H1 (cell line): ENCODE measurements at regions not wholly inside any gene's neighbourhood (a gene's known extent, or its start where the extent isn't known, plus 50 kb on each side); places are given as distances from the start of the nearest gene placed in this dataset.

Experiments
- CTCF ChIA-PET: fragments of 300-600 bp; sonication (Branson Sonifier 250); formaldehyde crosslinking; loops from one replicate; lab custom pipeline; 2021; ENCODE audit not compliant: partially characterized antibody; lab: Charles Lee
- POLR2A ChIA-PET: fragments of 300-600 bp; sonication (Branson Sonifier 250); formaldehyde crosslinking; loops from one replicate; lab custom pipeline; 2021; ENCODE audit warnings: inconsistent platforms; ENCODE audit not compliant: partially characterized antibody; lab: Charles Lee
- DNase-seq, 2 experiments: peaks; one replicate each; pipeline versions ENCODE4 v3.0.0 to v3.0.0-alpha.2; 2010 to 2022; ENCODE audit warnings: low spot score in 2 of 2, low read depth in 1 of 2, mixed read lengths in 1 of 2
- FAIRE-seq: peaks from 2 replicates; lab custom pipeline; 2011; peaks lifted over from hg19 to GRCh38; lab: Jason Lieb, UNC
- H2AFZ ChIP-seq: 2 replicates; pipeline ENCODE4 v1.8.1; 2012; ENCODE audit warnings: low read length, inconsistent platforms
- H2AK5ac ChIP-seq: 2 replicates; pipeline ENCODE4 v1.6.1; 2013; ENCODE audit warnings: low read depth, low read length
- H2BK120ac ChIP-seq: replicated peaks from 2 replicates; pipeline ENCODE3; 2013; ENCODE audit warnings: low read depth, low read length, inconsistent platforms
- H2BK12ac ChIP-seq: 2 replicates; pipeline ENCODE4 v1.6.1; 2013; ENCODE audit warnings: low read depth, low read length
- H2BK15ac ChIP-seq: 2 replicates; pipeline ENCODE4 v1.6.1; 2013; ENCODE audit warnings: low read length
- H2BK20ac ChIP-seq: 2 replicates; pipeline ENCODE4 v1.6.1; 2013; ENCODE audit warnings: low read length
- H2BK5ac ChIP-seq: 2 replicates; pipeline ENCODE4 v1.6.1; 2013; ENCODE audit warnings: low read depth, low read length
- H3K14ac ChIP-seq: 2 replicates; pipeline ENCODE4 v1.6.1; 2013; ENCODE audit warnings: inconsistent platforms; ENCODE audit not compliant: insufficient read length
- H3K18ac ChIP-seq: 2 replicates; pipeline ENCODE4 v1.6.1; 2013; ENCODE audit warnings: low read length; ENCODE audit errors: extremely low read depth
- H3K23ac ChIP-seq: 2 replicates; pipeline ENCODE4 v1.6.1; 2013; ENCODE audit warnings: inconsistent platforms; ENCODE audit not compliant: insufficient read length
- H3K23me2 ChIP-seq: 2 replicates; pipeline ENCODE4 v1.6.1; 2013; ENCODE audit warnings: low read depth, low read length
- H3K27ac ChIP-seq: 2 replicates; pipeline ENCODE4 v1.6.1; 2011; ENCODE audit warnings: low read depth, low read length, inconsistent platforms
- H3K27me3 ChIP-seq, 4 experiments: replicated peaks in 1 of 4; 1 replicate in 1 of 4; 2 replicates in 3 of 4; pipeline versions ENCODE4 v1.6.1 to v1.8.1; 2011 to 2013; ENCODE audit warnings: low read length in 3 of 4, mild to moderate bottlenecking in 3 of 4, inconsistent platforms in 2 of 4, mixed read lengths in 2 of 4, moderate library complexity in 1 of 4; ENCODE audit not compliant: control insufficient read depth in 3 of 4, insufficient read depth in 3 of 4; ENCODE audit errors: extremely low read depth in 1 of 4
- H3K36me3 ChIP-seq, 4 experiments: 2 replicates each; pipeline versions ENCODE4 v1.6.1 to v1.8.1; 2011 to 2013; ENCODE audit warnings: mild to moderate bottlenecking in 4 of 4, low read length in 3 of 4, moderate library complexity in 2 of 4, control low read depth in 1 of 4, inconsistent platforms in 1 of 4; ENCODE audit not compliant: insufficient read depth in 4 of 4, control insufficient read depth in 2 of 4
- H3K4ac ChIP-seq: replicated peaks from 2 replicates; pipeline ENCODE3; 2013; ENCODE audit warnings: low read length, low read depth, mixed read lengths, inconsistent platforms; ENCODE audit not compliant: insufficient read length
- H3K4me1 ChIP-seq, 4 experiments: replicated peaks in 1 of 4; 1 replicate in 1 of 4; 2 replicates in 3 of 4; pipeline versions ENCODE4 v1.6.1 to v1.8.1; 2011 to 2013; ENCODE audit warnings: low read length in 3 of 4, inconsistent platforms in 2 of 4, mixed read lengths in 1 of 4; ENCODE audit not compliant: insufficient read depth in 4 of 4, control insufficient read depth in 3 of 4
- H3K4me2 ChIP-seq, 2 experiments: 2 replicates each; pipeline versions ENCODE4 v1.6.1 to v1.8.1; 2011 to 2013; ENCODE audit warnings: low read depth in 2 of 2, low read length in 2 of 2, control low read depth in 1 of 2, inconsistent platforms in 1 of 2, mild to moderate bottlenecking in 1 of 2; ENCODE audit not compliant: insufficient read depth in 1 of 2
- H3K4me3 ChIP-seq, 4 experiments: fragments of 200-600, 300-600 bp in 1 of 4; sonication (generic), shearing (Covaris generic), sonication (Bioruptor Twin) in 1 of 4; 2 replicates each; pipeline versions ENCODE4 v1.5.1 to v1.8.1; 2011 to 2016; ENCODE audit warnings: low read length in 4 of 4, low read depth in 3 of 4, control low read depth in 2 of 4, inconsistent platforms in 2 of 4, mild to moderate bottlenecking in 2 of 4, mixed read lengths in 1 of 4, moderate library complexity in 1 of 4; ENCODE audit not compliant: insufficient read depth in 2 of 4; ENCODE audit errors: extremely low read depth in 1 of 4
- H3K56ac ChIP-seq: replicated peaks from 2 replicates; pipeline ENCODE3; 2013; ENCODE audit warnings: low read depth, mild to moderate bottlenecking, mixed read lengths, low read length, inconsistent platforms; ENCODE audit not compliant: insufficient read length
- H3K79me1 ChIP-seq: 2 replicates; pipeline ENCODE4 v1.6.1; 2013; ENCODE audit warnings: low read depth, low read length, control low read depth
- H3K79me2 ChIP-seq, 2 experiments: 2 replicates each; pipeline versions ENCODE4 v1.6.1 to v1.8.1; 2012 to 2013; ENCODE audit warnings: low read length in 2 of 2, mild to moderate bottlenecking in 2 of 2, inconsistent platforms in 1 of 2; ENCODE audit not compliant: insufficient read depth in 2 of 2, control insufficient read depth in 1 of 2
- H3K9ac ChIP-seq, 4 experiments: replicated peaks in 1 of 4; 1 replicate in 1 of 4; 2 replicates in 3 of 4; pipeline versions ENCODE4 v1.6.1 to v1.8.1; 2011 to 2013; ENCODE audit warnings: low read depth in 3 of 4, low read length in 3 of 4, control low read depth in 2 of 4, mild to moderate bottlenecking in 2 of 4, moderate library complexity in 2 of 4, inconsistent platforms in 1 of 4; ENCODE audit errors: extremely low read depth in 1 of 4
- H3K9me3 ChIP-seq, 2 experiments: 2 replicates each; pipeline versions ENCODE4 v1.6.1 to v1.8.1; 2012 to 2013; ENCODE audit warnings: mild to moderate bottlenecking in 2 of 2, moderate library complexity in 2 of 2, control low read depth in 1 of 2, inconsistent platforms in 1 of 2, low read depth in 1 of 2, low read length in 1 of 2, mixed read lengths in 1 of 2; ENCODE audit not compliant: insufficient read depth in 2 of 2
- H4K20me1 ChIP-seq, 2 experiments: replicated peaks in 1 of 2; 2 replicates each; pipeline versions ENCODE3 to v1.8.1; 2011 to 2013; ENCODE audit warnings: inconsistent platforms in 2 of 2, low read length in 2 of 2, mild to moderate bottlenecking in 1 of 2; ENCODE audit not compliant: insufficient read depth in 2 of 2, control insufficient read depth in 1 of 2
- H4K5ac ChIP-seq: 2 replicates; pipeline ENCODE4 v1.6.1; 2013; ENCODE audit warnings: low read length, low read depth, mixed read lengths, inconsistent platforms; ENCODE audit not compliant: insufficient read length
- H4K8ac ChIP-seq: 2 replicates; pipeline ENCODE4 v1.8.0; 2013; ENCODE audit warnings: mild to moderate bottlenecking, moderate library complexity, low read length, inconsistent platforms; ENCODE audit not compliant: insufficient read depth; ENCODE audit errors: extremely low read depth
- H4K91ac ChIP-seq: replicated peaks from 2 replicates; pipeline ENCODE3; 2013; ENCODE audit warnings: low read length, mixed read lengths, inconsistent platforms; ENCODE audit not compliant: insufficient read length
- BCL11A ChIP-seq, 2 experiments: IDR thresholded peaks; one replicate each; pipeline ENCODE4 v1.6.1; 2011; ENCODE audit warnings: low read depth in 2 of 2, low read length in 2 of 2, mild to moderate bottlenecking in 2 of 2
- HDAC6 ChIP-seq: IDR thresholded peaks from one replicate; pipeline ENCODE4 v1.7.1; 2012; ENCODE audit warnings: low read depth, mild to moderate bottlenecking, inconsistent platforms, low read length, moderate library complexity
- NANOG ChIP-seq: IDR thresholded peaks from 2 replicates; pipeline ENCODE4 v1.6.1; 2011; ENCODE audit warnings: low read length, low read depth, mild to moderate bottlenecking, inconsistent platforms; ENCODE audit not compliant: insufficient read depth, poor library complexity, severe bottlenecking
- RAD21 ChIP-seq, 2 experiments: IDR thresholded peaks in 1 of 2; conservative IDR thresholded peaks in 1 of 2; 2 replicates each; pipeline ENCODE4 v1.6.1; 2011; ENCODE audit warnings: low read depth in 2 of 2, low read length in 2 of 2, improper control_type of control experiment in 1 of 2, inconsistent platforms in 1 of 2, mild to moderate bottlenecking in 1 of 2, moderate library complexity in 1 of 2
- RFX5 ChIP-seq: IDR thresholded peaks from 2 replicates; pipeline ENCODE4 v1.6.1; 2011; ENCODE audit warnings: low read depth, low read length, improper control_type of control experiment, borderline replicate concordance
- SP4 ChIP-seq: IDR thresholded peaks from 2 replicates; pipeline ENCODE4 v1.6.1; 2012; ENCODE audit warnings: low read length, inconsistent platforms
- TCF12 ChIP-seq: IDR thresholded peaks from 2 replicates; pipeline ENCODE4 v1.6.1; 2011; ENCODE audit warnings: low read depth, mild to moderate bottlenecking, low read length
- WGBS, 2 experiments: shearing (Covaris generic) in 1 of 2; methylation state at CpG; one replicate each; pipeline versions ENCODE4 v1.1.6 to v1.1.7; 2013 to 2015; ENCODE audit warnings: low lambda C conversion rate in 2 of 2, mixed read lengths in 2 of 2, inconsistent platforms in 1 of 2, low coverage in 1 of 2, missing lambda C conversion rate in 1 of 2; ENCODE audit not compliant: insufficient replicate concordance in 2 of 2, insufficient coverage in 1 of 2, insufficient read length in 1 of 2; ENCODE audit errors: extremely low coverage in 1 of 2, missing lambda C conversion rate in 1 of 2; 5-methylcytosine and 5-hydroxymethylcytosine counted together
- TF ChIP-seq, protein P1 (sequence below): IDR thresholded peaks from 2 replicates; pipeline ENCODE4 v1.6.1; 2011; ENCODE audit warnings: low read length, improper control_type of control experiment

DNA sequence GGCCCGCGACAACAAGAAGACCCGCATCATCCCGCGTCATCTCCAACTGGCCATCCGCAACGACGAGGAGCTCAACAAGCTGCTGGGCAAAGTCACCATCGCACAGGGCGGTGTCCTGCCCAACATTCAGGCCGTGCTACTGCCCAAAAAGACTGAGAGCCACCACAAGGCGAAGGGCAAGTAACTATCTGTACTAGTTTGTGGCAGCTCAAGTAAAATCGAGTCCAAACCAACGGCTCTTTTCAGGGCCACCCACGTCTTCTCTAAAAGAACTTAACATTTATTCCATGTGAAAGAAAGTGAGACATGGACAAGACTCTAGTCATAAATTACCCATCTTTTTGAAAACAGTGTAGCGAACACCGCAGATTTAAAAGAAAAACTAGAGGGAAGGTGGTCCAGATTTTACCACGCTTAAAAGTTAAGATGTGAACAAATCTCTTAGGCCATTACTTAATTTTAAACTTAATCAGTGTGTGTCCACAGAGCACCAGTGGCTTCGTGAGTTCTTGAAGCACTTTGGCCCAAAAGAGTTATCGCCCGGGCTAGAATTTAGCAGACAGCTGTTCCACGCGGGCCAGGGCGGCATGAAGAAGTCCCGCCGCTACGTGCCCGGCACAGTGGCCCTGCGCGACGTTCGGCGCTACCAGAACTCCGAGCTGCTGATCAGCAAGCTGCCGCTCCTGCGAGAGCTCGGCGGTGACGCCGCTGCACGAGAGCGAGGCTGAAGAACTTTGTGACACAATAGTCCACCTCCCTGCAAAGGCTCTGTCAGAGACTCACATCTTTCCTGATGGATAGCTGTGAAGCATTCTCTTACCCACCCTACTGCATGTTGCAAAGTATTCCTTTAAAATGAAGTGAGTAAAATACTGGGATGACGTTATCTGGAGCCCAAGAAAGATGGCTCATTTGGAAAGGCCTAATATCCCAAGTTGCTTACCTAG, 113.9 kb upstream of the PRSS16 start:
- Histone ChIP-seq H2AFZ (no peak overlapping the region), H3K18ac (peak overlapping the region; percentile 97), H3K23ac (no peak overlapping the region), H2AK5ac (no peak overlapping the region), H2BK12ac (peak overlapping the region; percentile 93), H3K9ac (peak overlapping the region; percentile 96 to 99 (median 97)), H2BK120ac (no peak overlapping the region), H3K4me2 (peak overlapping the region; percentile 75 to 97), H3K4me1 (peaks cover 0 to 4% (median 2%) of the 10 kb centered on the region in 4 experiments; a peak in 5 of 7 replicates), H3K27ac (peak overlapping the region; percentile 96), H3K9me3 (no peaks in the 10 kb centered on the region), H3K14ac (no peak overlapping the region), H4K5ac (peak overlapping the region; percentile 25), H2BK20ac (no peak overlapping the region), H3K4me3 (peak overlapping the region; percentile 89 to 98 (median 90)), H3K79me2 (peaks cover 0 to 7% of the 10 kb centered on the region in 2 experiments; a peak in 1 of 4 replicates), H4K91ac (peak overlapping the region; percentile 1), H2BK5ac (peak overlapping the region; percentile 96), H3K79me1 (no peaks in the 10 kb centered on the region), H3K27me3 (no peaks in the 10 kb centered on the region), H3K36me3 (no peaks in the 10 kb centered on the region), H4K8ac (peak overlapping the region; percentile 92), H2BK15ac (peak overlapping the region; percentile 63; the same call in 1 of the 2 replicates), H4K20me1 (no peaks in the 10 kb centered on the region), H3K56ac (peak overlapping the region; percentile 74), H3K23me2 (peaks cover 10% of the 10 kb centered on the region), H3K4ac (peak overlapping the region; percentile 13)
- 2% methylated on average over 43 of the region's 43 CpGs; no CpG with 5 or more reads in 1 of the 2 experiments for WGBS, 2 experiments
- peak in 1 of 2 experiments; percentile 81 for DNase-seq
- POLR2A ChIA-PET, result interaction anchor here (0.5 to 9.6 kb wide), 62 partner anchors 14 to 1112 kb away, joined by 3 to 824 read pairs (median 5); partner anchors contain the start of gene ZNF184
- no peak for FAIRE-seq
- CTCF ChIA-PET, result interaction anchor here (0.6 to 2.1 kb wide), 5 partner anchors 10 to 876 kb away, joined by 3 to 6 read pairs (median 3); no protein-coding TSS in a partner anchor
- no peak for TF ChIP-seq RFX5
- no peak for TF ChIP-seq TCF12
- no peak for TF ChIP-seq RAD21 (IDR thresholded peaks at IDR 0.05 in 1 of 2, conservative IDR thresholded peaks at IDR 0.05 in 1 of 2; ENCODE audit: low read depth in 2 of 2, low read length in 2 of 2)
- TF ChIP-seq SP4, result no peak
- TF ChIP-seq NANOG, result no peak
- TF ChIP-seq, protein P1, sequence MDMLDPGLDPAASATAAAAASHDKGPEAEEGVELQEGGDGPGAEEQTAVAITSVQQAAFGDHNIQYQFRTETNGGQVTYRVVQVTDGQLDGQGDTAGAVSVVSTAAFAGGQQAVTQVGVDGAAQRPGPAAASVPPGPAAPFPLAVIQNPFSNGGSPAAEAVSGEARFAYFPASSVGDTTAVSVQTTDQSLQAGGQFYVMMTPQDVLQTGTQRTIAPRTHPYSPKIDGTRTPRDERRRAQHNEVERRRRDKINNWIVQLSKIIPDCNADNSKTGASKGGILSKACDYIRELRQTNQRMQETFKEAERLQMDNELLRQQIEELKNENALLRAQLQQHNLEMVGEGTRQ, result no peak
- no peak for TF ChIP-seq HDAC6
- no peak for TF ChIP-seq BCL11A (IDR thresholded peaks at IDR 0.05; ENCODE audit: low read depth in 2 of 2, low read length in 2 of 2)
